Vagina (tissue), 2 donors: ENCODE measurements at regions not wholly inside any gene's neighbourhood (a gene's known extent, or its start where the extent isn't known, plus 50 kb on each side); places are given as distances from the start of the nearest gene placed in this dataset.

Experiments
- POLR2A ChIP-seq, 2 donors: fragments of 450-650 bp; IDR thresholded peaks; one replicate each; pipeline ENCODE4 v1.6.1; 2017; ENCODE audit warnings: antibody characterized with exemption in 2 of 2, mild to moderate bottlenecking in 2 of 2, moderate library complexity in 2 of 2
- POLR2AphosphoS5 ChIP-seq, 2 donors: sonication (generic); formaldehyde crosslinking; IDR thresholded peaks; one replicate each; pipeline ENCODE4 v1.9.0; 2017; ENCODE audit warnings: antibody characterized with exemption in 2 of 2, mild to moderate bottlenecking in 2 of 2, low read depth in 1 of 2; ENCODE audit not compliant: insufficient read depth in 1 of 2
- TF ChIP-seq, protein P1 (sequence below), 3 experiments: fragments of 450-650 bp in 2 of 3; fragments of 200-600 bp in 1 of 3; sonication (generic) in 1 of 3; IDR thresholded peaks; one replicate each; pipeline ENCODE4 v1.5.1; 2017 to 2019; ENCODE audit warnings: antibody characterized with exemption in 3 of 3, mild to moderate bottlenecking in 2 of 3, moderate library complexity in 2 of 3

GRCh38 chr11:92386577-92386976 is 162.0 kb downstream of the FAT3 start:
- TF ChIP-seq, protein P1, sequence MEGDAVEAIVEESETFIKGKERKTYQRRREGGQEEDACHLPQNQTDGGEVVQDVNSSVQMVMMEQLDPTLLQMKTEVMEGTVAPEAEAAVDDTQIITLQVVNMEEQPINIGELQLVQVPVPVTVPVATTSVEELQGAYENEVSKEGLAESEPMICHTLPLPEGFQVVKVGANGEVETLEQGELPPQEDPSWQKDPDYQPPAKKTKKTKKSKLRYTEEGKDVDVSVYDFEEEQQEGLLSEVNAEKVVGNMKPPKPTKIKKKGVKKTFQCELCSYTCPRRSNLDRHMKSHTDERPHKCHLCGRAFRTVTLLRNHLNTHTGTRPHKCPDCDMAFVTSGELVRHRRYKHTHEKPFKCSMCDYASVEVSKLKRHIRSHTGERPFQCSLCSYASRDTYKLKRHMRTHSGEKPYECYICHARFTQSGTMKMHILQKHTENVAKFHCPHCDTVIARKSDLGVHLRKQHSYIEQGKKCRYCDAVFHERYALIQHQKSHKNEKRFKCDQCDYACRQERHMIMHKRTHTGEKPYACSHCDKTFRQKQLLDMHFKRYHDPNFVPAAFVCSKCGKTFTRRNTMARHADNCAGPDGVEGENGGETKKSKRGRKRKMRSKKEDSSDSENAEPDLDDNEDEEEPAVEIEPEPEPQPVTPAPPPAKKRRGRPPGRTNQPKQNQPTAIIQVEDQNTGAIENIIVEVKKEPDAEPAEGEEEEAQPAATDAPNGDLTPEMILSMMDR (IDR thresholded peaks at IDR 0.05), result no peak
- TF ChIP-seq POLR2AphosphoS5 (IDR thresholded peaks at IDR 0.05; ENCODE audit: insufficient read depth in 1 of 2, low read depth in 1 of 2) (no peak), POLR2A (IDR thresholded peaks at IDR 0.05) (no peak)
